NT2/D1 (cell line): ENCODE measurements at regions not wholly inside any gene's neighbourhood (a gene's known extent, or its start where the extent isn't known, plus 50 kb on each side); places are given as distances from the start of the nearest gene placed in this dataset.
"Not testable (repeated sequence)": the region's sequence is repeated elsewhere in the genome, so short reads cannot be mapped to it uniquely, and the experiment has no call there.

Experiments
- YY1 ChIP-seq: IDR thresholded peaks from 2 replicates; pipeline ENCODE4 v1.6.1; 2011; ENCODE audit not compliant: insufficient read length, insufficient read depth
- ZNF274 ChIP-seq: IDR thresholded peaks from 2 replicates; pipeline ENCODE4 v1.6.1; 2011; ENCODE audit warnings: mild to moderate bottlenecking, low read depth, low read length

- TF ChIP-seq ZNF274, YY1: not testable (repeated sequence)
These were observed 229.8 kb upstream of the TNC start for GRCh38 chr9:115347776-115348175.
